Panc1 (cell line): ENCODE measurements at regions not wholly inside any gene's neighbourhood (a gene's known extent, or its start where the extent isn't known, plus 50 kb on each side); places are given as distances from the start of the nearest gene placed in this dataset.

Experiments used
- ATAC-seq: fragments of 200-7000 bp; cut with Tn5 transposase; 2 replicates; pipeline ENCODE4 v1.9.1; 2020; ENCODE audit warnings: mild to moderate bottlenecking, moderate library complexity
- BruUV-seq: library from RNA; stranded (reverse); fragments of 400-500 nt; replicated peaks from 2 replicates; lab custom pipeline; 2021; lab: Mats Ljungman, UMichigan
- CTCF ChIA-PET: fragments of 300-600 bp; sonication (Branson Sonifier 250); formaldehyde crosslinking; loops from one replicate; lab custom pipeline; 2022; ENCODE audit warnings: antibody characterized with exemption; lab: Charles Lee
- POLR2A ChIA-PET: fragments of 300-600 bp; sonication (Branson Sonifier 250); formaldehyde crosslinking; loops from one replicate; lab custom pipeline; 2022; ENCODE audit warnings: antibody characterized with exemption; lab: Charles Lee
- DNase-seq: peaks from one replicate; pipeline ENCODE4 v3.0.0-alpha.2; 2010; ENCODE audit warnings: low read depth, low spot score
- H3K27ac ChIP-seq: 2 replicates; pipeline ENCODE4 v1.5.1; 2011; ENCODE audit warnings: mild to moderate bottlenecking, low read length, inconsistent platforms
- H3K27me3 ChIP-seq: fragments of 200-500 bp; sonication (Bioruptor generic); 2 replicates; pipeline ENCODE4 v1.6.0; 2014; ENCODE audit warnings: low read length, inconsistent platforms; ENCODE audit not compliant: control insufficient read depth, insufficient read depth
- H3K36me3 ChIP-seq: fragments of 200-500 bp; sonication (Bioruptor generic); 2 replicates; pipeline ENCODE4 v1.5.1; 2014; ENCODE audit warnings: inconsistent platforms, mild to moderate bottlenecking, low read length, moderate library complexity; ENCODE audit not compliant: control insufficient read depth, insufficient read depth
- H3K4me1 ChIP-seq: 2 replicates; pipeline ENCODE4 v1.5.1; 2011; ENCODE audit warnings: inconsistent platforms, mild to moderate bottlenecking, low read length, moderate library complexity; ENCODE audit not compliant: control insufficient read depth, insufficient read depth
- H3K4me3 ChIP-seq, 2 experiments: 2 replicates each; pipeline ENCODE4 v1.5.1; 2011 to 2012; ENCODE audit warnings: low read depth in 2 of 2, low read length in 2 of 2, mild to moderate bottlenecking in 2 of 2, inconsistent platforms in 1 of 2, moderate library complexity in 1 of 2
- H3K9me3 ChIP-seq: fragments of 200-500 bp; sonication (Bioruptor generic); 2 replicates; pipeline ENCODE4 v1.5.1; 2014; ENCODE audit warnings: low read depth, mild to moderate bottlenecking, inconsistent platforms, low read length, moderate library complexity; ENCODE audit not compliant: control insufficient read depth, insufficient read depth
- CTCF ChIP-seq: fragments of 450-650 bp; IDR thresholded peaks from 2 replicates; pipeline ENCODE4 v1.5.1; 2017; ENCODE audit warnings: mild to moderate bottlenecking
- POLR2AphosphoS5 ChIP-seq: IDR thresholded peaks from 2 replicates; pipeline ENCODE4 v1.6.1; 2012; ENCODE audit warnings: mild to moderate bottlenecking, low read depth, low read length, moderate library complexity
- REST ChIP-seq, 2 experiments: IDR thresholded peaks; 2 replicates each; pipeline ENCODE4 v1.6.1; 2011 to 2012; ENCODE audit warnings: low read depth in 2 of 2, control low read depth in 1 of 2, low read length in 1 of 2, mild to moderate bottlenecking in 1 of 2, moderate library complexity in 1 of 2; ENCODE audit not compliant: insufficient read depth in 1 of 2
- SIN3A ChIP-seq: IDR thresholded peaks from 2 replicates; pipeline ENCODE4 v1.6.1; 2012; ENCODE audit warnings: low read depth, mild to moderate bottlenecking, low read length, moderate library complexity, borderline replicate concordance; ENCODE audit not compliant: insufficient read depth
- TCF7L2 ChIP-seq: IDR thresholded peaks from 2 replicates; pipeline ENCODE4 v1.6.1; 2011; ENCODE audit warnings: mild to moderate bottlenecking, low read depth, low read length, inconsistent platforms
- in situ Hi-C: cut with HindIII; loops from 2 replicates; pipeline ENCODE4 v1.10.0; 2016; ENCODE audit warnings: low sequenced_read_pairs, low pct_unique_long_range_greater_than_20kb
- intact Hi-C: fragments of 100-400 bp; cut with micrococcal nuclease; formaldehyde crosslinking; loops from one replicate; pipeline ENCODE4 v1.10.0; 2022; ENCODE audit not compliant: unreplicated experiment

- no peaks in the 10 kb centered on the region for H3K36me3 ChIP-seq
- in situ Hi-C loops (no loop called here), intact Hi-C loops (loop anchor here (5.0 kb wide), 1 partner anchor 416 kb away; no protein-coding TSS in a partner anchor)
- DNase-seq (no peak), ATAC-seq (no peak)
- no peaks in the 10 kb centered on the region for H3K9me3 ChIP-seq
- no peaks in the 10 kb centered on the region for H3K4me1 ChIP-seq
- TF ChIP-seq REST (IDR thresholded peaks at IDR 0.05; ENCODE audit: insufficient read depth in 1 of 2, low read depth in 2 of 2, low read length in 1 of 2) = no peak
- no peak; the same call in 1 of the 2 replicates for TF ChIP-seq CTCF
- no peak for TF ChIP-seq TCF7L2
- TF ChIP-seq SIN3A = no peak
- TF ChIP-seq POLR2AphosphoS5 = no peak
- no peak overlapping the region for H3K4me3 ChIP-seq
- no peak overlapping the region for H3K27ac ChIP-seq
- no TSS peak for BruUV-seq
- H3K27me3 ChIP-seq = no peaks in the 10 kb centered on the region
- ChIA-PET POLR2A (no interaction called here), CTCF (no interaction called here)
Observed at GRCh38 chrX:94288325-94288724, 614.3 kb downstream of the FAM133A start.

- CTCF ChIA-PET = no interaction called here
- no peaks in the 10 kb centered on the region for H3K27me3 ChIP-seq
- ATAC-seq = no peak
- H3K27ac ChIP-seq = no peak overlapping the region
- H3K4me3 ChIP-seq = no peak overlapping the region
- H3K9me3 ChIP-seq = no peaks in the 10 kb centered on the region
- no peaks in the 10 kb centered on the region for H3K36me3 ChIP-seq
- intact Hi-C loops = loop anchor here (5.0 kb wide), 1 partner anchor 417 kb away; no protein-coding TSS in a partner anchor
- DNase-seq = no peak
- no peaks in the 10 kb centered on the region for H3K4me1 ChIP-seq
- in situ Hi-C loops = no loop called here
- no TSS peak for BruUV-seq
- POLR2A ChIA-PET = no interaction called here
- no peak for TF ChIP-seq POLR2AphosphoS5
- no peak for TF ChIP-seq TCF7L2
- TF ChIP-seq SIN3A = no peak
- TF ChIP-seq CTCF = no peak
- TF ChIP-seq REST (IDR thresholded peaks at IDR 0.05; ENCODE audit: insufficient read depth in 1 of 2, low read depth in 2 of 2, low read length in 1 of 2) = no peak
Observed at GRCh38 chrX:94288972-94289371, 615.0 kb downstream of the FAM133A start.
